HPDE6-E6E7 (cell line): ENCODE measurements at regions not wholly inside any gene's neighbourhood (a gene's known extent, or its start where the extent isn't known, plus 50 kb on each side); places are given as distances from the start of the nearest gene placed in this dataset.

ENCODE experiments used
- DNase-seq: peaks from one replicate; pipeline ENCODE4 v3.0.0; 2011; ENCODE audit warnings: missing footprints; ENCODE audit errors: extremely low spot score

DNA sequence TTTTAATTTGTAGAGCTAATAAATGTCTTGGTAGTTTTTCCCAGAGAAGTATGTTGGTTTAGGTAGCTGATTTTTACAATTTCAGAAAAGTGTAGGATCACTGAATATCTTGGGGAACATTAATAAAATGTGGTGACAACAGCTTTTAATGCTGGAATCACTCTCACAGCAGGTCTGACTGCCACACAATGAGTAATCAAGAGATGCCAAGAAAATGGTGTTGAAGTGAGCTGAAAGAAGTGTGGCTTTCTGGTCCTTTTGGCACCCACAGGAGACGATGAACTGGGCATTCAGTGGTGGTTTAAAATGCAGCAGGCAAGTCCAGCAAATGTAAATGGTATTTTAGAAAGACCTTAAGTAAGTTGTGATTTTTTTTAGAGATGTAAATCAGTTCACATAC lies 175.8 kb downstream of the CBLN2 start:
- no peak for DNase-seq

DNA sequence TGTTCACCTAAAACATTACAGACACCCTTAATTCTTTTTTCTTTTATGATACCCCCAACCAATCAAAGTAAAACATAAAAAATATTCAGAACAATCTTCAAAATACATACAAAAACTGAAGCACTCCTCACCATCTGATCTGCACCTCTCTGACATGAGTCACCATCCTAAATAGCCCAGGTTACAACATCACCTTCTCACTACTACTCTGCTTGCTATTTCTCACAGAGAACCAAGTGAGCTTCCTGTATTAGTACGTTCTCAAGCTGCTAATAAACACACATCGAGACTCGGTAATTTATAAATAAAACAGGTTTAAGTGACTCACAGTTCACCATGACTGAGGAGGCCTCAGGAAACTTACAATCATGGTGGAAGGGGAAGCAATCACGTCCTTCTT lies 183.5 kb downstream of the CBLN2 start:
- no peak for DNase-seq

DNA sequence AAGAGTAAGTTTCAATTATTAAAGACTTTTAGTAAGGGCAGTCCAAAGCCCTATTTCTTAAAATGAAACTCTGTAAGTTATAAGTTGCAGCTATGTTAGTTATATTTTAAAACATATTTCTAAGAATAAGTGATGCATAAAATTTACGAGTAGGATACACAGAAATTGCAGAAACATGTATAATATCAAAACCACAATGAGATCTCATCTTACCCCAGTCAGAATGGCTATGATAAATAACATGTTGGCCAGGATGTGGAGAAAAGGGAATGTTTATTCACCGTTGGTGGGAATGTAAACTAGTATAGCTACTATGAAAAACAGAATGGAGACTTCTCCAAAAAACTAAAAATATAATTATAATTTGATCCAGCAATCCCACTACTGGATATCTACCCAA lies 201.2 kb downstream of the CBLN2 start:
- no peak for DNase-seq

DNA sequence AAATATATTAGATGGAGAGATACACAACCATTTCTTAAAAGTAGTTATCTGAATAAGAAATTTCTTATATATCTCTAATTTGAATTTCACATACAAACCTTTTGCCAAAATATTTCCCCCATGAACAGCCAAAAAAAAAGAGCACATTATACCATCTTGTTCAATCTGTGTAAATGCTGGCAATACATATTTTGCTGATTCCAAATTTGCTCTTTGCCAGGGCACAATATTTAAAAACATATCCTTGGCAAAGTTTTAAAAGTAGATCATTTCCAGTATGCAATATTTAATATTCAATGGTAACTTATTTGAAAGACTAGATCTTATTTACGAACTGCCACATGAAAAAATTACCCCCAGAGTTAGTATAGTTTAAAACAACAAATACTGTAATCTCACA lies 204.2 kb downstream of the CBLN2 start:
- DNase-seq = no peak

DNA sequence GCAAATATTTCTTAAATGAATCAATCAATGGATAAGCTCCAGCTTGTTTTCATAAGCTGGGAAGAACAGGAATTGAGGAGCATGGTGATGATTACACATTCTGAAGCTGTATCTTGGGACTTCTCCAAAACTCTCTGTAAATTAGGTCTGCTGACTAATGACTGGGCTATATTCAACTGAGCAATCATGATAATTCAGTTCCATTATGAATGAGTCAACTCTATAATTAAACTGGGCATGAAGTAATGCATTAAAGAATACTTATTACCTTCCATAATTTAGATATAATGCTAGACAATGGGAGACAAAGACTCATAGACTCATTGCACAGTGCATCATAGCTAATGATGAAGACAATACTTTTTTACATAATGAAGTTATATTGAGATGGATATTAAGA lies 207.4 kb downstream of the CBLN2 start:
- no peak for DNase-seq

DNA sequence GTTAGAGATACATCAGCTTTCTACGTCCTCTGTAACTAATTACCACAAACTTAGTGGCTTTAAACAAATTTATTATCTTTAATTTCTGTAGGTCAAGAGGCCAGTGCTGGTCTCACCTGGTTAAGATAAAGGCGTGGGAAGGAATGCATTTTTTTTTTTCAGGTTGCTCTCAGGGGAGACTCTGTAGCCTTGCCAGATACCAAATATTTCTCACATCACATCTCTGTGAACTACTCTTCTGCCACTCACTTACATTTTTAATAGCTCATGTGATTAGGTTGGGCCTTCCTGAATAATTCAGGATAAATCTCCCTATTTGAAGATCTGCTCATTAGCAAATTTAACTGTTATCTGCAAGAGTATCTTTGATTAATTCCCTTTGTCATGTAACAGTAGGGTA lies 214.6 kb downstream of the CBLN2 start:
- DNase-seq = no peak

DNA sequence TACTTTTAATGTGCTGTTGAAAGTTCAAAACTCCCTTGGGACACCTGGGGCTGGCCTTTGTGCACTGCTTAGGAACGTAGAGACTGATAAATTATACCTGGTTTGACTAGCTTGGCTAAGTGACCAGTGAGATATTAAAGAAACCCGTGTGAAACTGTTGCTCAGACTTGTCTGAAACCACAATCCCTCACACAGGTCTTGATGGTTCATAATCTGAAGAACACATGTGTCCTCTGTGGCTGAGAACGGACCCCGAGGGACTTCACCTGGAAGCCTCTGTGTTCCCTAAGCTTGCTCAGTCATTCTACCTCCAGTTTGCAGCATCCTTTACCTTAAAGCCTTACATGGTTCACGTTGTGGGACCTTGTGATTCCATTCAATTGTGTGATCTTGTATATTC lies 218.8 kb downstream of the CBLN2 start:
- DNase-seq = no peak

DNA sequence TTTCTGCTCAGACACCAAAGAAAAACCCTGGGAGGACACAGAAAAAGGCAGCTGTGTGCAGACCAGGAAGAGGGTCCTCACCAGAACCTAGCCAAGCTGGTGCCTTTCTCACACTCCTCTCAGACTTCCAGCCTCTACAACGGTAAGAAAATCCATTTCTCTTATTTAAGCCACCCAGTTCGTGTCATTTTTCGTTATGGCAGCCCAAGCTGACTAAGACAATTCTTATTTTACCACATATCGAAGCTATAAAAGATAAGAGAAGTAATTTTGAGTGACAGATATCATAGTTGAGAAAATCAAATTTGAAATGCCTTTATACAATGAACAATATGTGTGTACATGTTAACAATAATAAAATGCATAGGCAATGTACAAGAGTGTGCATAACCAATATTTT lies 219.5 kb downstream of the CBLN2 start:
- DNase-seq = no peak

DNA sequence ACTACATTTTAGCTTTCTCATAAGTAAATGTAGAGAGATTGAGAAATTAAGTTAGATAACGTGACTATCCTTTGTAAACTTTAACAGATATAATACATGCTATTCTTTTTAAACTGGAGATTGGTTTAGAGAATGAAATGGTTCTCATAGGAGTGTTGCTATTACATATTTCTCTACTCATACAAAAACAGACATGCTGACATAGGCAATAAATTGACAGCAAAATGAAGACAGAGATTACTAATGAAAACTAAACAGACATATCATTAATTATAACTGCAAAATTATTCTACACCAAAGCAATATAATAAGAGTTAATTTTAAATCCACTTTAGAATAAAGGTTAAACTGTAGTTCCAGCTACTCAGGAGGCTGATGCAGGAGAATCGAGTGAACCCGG lies 227.6 kb downstream of the CBLN2 start:
- no peak for DNase-seq

DNA sequence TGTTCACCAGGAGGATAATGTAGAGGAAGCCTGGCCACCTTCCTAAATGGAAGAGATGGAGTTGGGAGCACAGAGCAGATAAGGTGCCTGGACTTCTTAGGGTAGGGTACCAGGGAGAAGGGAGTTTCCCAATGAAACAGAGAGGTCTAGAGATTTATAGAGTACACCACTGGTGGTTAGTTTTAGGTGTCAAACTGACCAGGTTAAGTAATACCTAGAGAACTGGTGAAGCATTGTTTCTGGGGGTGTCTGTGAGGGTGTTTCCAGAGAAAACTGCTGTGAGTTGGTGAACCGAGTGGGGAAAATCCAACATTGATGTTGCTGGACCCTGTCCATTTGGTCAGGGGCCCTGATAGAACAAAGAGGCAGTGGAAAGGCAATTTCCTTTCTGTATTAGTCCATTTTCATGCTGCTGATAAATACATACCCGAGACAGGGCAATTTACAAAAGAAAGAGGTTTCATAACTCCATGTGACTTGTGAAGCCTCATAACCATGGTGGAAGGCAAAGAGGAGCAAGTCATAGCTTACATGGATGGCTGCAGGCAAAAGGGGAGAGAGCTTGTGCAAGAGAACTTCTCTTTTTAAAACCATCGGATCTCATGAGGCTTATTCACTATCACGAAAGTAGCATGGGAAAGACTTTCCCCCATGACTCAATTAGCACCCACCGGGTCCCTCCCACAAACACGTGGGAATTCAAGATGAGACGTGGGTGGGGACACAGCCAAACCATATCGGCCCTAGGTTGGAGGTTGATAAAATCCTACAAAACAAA lies 260.8 kb downstream of the CBLN2 start:
- DNase-seq = no peak

DNA sequence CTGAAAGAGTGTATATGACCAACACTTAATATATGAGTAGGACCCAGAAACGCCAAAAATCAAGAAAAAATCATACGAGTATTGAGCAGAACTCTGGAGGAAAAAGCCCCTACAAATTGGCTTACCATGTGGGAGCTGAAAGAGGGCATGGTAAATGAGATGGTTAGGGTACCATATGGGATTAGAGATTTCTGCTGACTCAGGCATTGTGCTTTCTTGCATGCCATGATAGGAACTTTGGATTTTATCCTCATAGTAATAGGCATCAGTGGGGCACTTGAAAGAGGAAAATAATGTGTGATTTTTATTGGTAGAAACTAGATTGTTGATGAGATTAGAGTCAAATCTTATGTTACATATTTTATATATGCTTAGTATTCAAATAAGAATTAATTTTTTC lies 271.1 kb downstream of the CBLN2 start:
- DNase-seq = no peak

DNA sequence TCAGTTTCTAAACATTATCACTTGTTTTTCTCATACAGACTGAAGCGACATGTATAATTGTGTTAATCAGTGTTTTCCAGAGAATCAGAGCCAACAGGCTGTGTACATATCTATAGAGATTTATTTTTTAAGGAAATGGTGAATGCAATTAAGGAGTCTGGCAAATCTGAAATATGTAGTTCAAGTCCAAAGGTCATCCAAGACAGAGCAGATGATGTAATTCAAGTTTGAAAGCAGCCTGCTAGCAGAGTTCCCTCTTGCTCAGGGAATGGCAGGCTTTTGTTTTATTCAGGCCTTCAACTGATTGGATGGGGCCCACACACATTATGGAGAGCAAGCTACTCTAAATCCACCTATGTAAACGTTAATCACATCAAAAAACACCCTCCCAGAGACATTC lies 282.6 kb downstream of the CBLN2 start:
- no peak for DNase-seq

DNA sequence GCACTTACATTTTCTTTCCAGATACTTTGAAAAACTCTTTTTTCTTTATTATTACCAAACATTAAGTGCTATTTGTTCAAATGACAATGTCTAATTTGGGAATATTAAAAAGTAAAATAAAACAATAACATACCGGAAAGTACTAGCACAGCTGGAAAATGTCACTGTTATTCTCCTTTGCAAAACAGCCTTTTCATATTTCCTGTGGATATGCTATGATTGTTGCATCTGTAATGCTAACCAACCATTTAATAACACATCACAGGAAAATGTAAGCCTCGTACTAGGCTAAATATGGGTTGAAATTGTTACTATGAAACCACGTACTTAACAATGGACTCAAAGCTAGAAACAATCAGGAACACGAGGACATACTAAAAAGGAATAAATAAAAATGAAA lies 298.1 kb downstream of the CBLN2 start:
- DNase-seq = no peak

DNA sequence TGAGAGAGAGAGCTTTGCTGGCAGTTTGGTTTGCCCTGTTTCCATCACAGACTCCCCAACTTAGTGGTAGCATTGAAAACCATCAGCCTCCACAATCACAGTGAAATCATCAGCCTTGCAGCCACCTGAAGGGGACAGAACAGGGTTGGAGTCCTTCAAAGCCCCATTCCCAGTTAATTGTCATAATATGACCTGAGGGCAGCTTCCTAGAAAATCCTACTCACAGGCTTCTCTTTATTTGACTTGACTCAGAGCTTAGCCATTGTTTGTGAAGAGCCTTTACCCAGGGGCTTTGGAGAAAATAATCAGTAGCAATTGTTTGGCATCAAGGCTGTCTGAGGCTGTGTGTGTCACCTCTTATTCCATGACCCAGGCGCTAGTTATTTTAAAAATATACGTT lies 308.7 kb downstream of the CBLN2 start:
- DNase-seq = peak; percentile 13

DNA sequence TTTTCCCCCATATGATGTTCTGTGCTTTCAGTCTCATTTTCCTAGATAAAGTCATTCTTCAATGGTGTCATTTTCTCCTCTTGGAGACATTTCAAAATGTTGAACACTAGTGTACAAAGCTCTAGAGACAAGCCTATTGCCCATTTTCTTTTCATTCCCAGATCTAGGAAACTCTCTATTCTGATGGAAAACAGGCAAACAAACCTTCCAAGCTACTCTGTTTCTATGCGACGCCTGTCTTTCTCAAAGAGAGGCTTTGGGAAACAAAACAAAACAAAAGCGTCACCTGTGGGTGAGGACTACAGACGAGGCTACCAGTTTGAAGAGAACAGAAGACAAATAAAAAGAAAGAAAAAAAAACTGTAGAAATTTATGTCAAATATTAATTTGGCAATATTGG lies 311.0 kb downstream of the CBLN2 start:
- no peak for DNase-seq

DNA sequence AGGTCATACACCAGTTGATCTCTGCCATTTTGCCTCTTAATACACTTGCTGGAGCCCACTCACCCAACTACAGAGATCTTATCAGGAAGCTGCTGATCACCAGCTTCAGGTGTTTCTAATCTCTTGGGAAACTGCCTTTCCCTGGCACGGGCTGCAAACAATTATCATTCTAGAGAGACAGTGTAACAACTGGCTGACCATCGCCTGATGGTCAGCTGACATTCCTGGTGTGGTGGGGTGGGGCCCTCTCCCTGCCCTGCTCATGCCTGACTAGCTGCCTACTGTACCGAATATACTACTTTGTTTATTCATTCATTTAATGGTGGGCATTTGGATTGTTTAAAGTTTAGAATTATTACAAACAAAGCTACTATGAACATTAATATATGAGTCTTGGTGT lies 311.5 kb downstream of the CBLN2 start:
- DNase-seq = no peak

DNA sequence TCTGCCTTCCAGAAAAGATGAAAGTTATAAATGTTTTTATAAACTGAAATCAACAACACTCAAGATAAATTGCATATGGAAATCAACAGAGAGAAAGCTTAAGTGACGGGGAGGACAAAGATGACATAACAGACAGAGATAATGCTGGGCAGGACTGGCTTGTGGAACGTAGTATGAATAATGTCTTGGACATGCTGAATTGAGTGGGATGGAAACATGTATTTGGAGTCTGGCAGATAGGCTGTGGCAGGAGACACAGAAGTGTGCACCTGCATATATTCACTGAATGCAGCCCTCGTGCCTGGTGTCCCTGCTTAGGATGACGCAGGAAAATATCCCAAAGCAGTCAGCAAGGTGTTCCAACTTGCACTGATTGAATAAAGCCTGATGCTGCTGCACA lies 318.2 kb downstream of the CBLN2 start:
- no peak for DNase-seq

DNA sequence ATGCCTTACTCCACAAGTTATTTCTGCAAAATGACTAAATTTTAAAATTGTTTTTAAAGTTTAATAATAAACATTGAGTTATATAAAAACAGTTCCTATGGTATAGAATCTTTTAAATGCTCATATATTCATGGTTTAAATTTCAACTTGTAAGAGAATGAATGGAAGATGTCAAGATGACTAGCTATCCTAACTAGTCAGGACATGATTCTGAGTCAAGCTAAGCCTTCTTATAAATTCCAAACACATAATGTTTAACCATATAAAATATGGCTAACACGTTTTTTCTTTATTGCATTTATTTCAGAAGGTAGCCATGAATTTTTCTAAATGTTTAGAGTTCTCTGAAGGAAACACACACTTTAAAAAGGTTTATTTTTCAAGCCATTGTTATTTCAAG lies 320.4 kb downstream of the CBLN2 start:
- DNase-seq = peak; percentile 36

DNA sequence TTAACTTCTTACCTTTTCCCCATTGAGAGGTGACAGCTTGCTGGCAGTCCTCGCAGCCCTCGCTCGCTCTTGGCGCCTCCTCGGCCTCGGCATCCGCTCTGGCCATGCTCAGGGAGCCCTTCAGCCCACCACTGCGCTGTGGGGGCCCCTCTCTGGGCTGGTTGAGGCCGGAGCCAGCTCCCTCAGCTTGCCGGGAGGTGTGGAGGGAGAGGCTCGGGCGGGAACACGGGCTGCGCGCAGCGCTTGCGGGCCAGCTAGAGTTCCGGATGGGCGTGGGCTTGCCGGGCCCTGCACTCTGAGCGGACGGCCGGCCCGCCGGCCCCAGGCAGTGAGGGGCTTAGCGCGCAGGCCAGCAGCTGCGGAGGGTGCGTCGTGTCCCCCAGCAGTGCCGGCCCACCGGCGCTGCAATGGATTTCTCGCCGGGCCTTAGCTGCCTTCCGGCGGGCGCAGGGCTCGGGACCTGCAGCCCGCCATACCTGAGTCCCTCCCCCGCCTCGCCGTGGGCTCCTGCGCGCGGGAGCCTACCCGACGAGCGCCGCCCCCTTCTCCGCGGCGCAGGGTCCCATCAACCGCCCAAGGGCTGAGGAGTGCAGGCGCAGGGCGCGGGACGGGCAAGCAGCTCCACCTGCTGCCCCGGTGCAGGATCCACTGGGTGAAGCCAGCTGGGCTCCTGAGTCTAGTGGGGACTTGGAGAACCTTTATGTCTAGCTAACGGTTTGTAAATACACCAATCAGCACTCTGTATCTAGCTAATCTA lies 335.0 kb downstream of the CBLN2 start:
- DNase-seq = no peak

DNA sequence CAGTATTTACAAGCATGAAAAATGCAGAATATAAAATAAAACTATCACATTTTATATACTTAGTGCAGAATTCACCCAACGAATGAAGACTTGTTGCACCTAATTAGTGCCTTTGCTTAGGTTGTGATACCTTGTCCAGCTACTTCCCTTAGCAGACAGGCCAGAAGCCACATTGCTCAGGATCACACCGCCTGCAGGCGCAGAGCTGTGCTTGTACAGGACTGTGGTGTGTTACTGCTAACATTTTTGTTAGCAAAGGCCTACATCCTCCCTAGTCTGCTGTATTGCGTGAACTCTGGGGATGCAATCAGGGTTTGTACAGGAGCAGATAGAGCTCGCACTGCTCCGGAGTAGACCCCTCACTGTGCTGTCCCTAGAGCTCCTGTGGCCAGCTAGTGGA lies 336.9 kb downstream of the CBLN2 start:
- no peak for DNase-seq

DNA sequence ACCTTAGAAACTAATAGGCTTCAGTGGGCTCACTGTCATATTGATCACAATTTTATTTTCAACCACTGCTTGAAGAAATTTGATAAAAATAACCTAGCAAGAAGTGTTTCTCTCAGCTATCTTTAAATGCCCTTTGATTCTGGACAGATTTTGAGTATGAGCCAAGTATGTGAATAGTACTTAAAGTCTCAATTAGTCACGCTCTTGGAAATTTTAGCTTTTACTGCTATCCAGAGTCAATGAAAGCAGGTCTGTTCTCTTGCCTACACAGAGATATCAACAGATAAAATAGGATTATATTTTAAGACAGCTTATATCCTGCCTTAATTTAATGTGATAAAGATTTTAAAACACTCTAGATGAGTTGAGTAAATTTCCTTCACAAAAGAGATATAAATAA lies 337.3 kb downstream of the CBLN2 start:
- no peak for DNase-seq

DNA sequence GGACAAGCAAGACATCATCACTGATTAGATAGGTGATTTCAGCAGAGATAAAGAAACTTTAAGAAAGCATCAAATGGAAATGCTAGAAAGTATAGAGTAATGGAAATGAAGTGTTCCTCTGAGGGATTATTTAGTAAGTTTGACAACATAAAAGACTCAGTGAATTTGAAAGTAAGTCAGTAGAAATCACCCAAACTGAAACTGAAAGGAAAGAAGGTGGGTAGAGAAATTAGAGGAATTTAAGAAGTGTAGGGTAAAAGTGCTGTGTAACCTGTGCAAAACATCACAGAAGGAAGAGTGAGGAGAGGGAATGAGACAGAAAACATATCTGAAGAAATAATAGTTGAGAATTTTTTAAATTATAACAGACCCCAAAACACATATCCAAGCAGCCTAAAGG lies 343.1 kb downstream of the CBLN2 start:
- DNase-seq = no peak

DNA sequence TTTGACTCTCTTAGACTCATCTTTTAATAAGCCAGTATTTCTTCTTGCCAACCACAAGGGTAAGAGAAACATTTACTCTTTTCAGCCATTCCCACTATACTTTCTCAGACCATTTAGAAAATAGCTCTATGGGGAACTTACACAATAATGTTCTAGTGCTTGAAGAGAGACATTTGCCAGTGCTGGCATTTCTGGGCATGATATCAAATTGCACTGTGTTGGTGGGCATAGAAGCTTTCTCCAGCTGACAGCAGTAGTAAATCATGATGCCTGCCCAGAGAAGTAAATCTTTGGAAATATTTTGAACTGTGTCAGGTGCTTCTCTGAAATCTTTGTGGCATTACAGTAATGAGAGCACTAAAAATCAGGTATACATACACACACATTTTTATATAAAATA lies 346.6 kb downstream of the CBLN2 start:
- no peak for DNase-seq

DNA sequence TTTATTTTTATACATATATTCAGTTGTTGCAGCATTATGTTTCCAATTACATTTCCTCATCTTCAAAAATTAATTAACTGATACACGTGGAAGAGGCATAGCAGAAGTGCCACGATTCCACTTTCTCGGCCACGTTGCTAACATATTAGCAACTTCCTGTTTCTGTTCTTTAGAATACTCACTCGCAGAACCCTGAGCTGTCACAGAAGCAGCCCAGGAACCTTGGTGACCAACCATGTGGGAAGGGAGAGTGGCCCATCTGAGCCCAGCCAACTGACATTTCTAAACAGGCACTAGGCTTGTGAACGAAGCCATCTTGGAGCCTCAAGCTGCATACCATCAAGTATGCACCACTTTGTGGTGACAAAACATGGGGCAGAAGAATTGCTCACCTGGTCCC lies 350.1 kb downstream of the CBLN2 start:
- DNase-seq = no peak
